ENCODE measurements at regions not wholly inside any gene's neighbourhood (a gene's known extent, or its start where the extent isn't known, plus 50 kb on each side); places are given as distances from the start of the nearest gene placed in this dataset.

DNA sequence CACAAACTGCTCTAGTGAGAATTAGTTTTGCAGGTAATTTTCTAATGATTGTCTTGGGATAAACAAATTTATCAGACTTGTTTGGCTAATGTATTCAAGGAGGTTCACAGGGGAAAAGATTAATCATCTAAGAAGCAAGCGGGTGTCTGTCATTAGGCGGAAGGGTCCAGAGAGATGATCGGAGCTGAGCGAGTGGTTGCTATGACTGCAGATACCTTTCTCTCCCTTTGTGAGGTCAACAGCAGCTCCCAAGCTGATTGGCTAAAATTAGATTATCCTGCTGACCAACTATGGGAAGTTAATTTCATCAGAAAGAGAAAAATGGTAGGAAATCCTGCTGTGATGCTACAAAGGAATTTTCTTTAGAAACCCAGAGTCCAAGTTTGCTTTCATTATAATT, 276.0 kb downstream of the SOX2 start:
- TF ChIP-seq, protein P1, sequence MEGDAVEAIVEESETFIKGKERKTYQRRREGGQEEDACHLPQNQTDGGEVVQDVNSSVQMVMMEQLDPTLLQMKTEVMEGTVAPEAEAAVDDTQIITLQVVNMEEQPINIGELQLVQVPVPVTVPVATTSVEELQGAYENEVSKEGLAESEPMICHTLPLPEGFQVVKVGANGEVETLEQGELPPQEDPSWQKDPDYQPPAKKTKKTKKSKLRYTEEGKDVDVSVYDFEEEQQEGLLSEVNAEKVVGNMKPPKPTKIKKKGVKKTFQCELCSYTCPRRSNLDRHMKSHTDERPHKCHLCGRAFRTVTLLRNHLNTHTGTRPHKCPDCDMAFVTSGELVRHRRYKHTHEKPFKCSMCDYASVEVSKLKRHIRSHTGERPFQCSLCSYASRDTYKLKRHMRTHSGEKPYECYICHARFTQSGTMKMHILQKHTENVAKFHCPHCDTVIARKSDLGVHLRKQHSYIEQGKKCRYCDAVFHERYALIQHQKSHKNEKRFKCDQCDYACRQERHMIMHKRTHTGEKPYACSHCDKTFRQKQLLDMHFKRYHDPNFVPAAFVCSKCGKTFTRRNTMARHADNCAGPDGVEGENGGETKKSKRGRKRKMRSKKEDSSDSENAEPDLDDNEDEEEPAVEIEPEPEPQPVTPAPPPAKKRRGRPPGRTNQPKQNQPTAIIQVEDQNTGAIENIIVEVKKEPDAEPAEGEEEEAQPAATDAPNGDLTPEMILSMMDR (IDR thresholded peaks at IDR 0.05) = no peak
- no peak for TF ChIP-seq POLR2A (IDR thresholded peaks at IDR 0.05)

Measured in testis (tissue), 2 donors.